ENCODE measurements at regions not wholly inside any gene's neighbourhood (a gene's known extent, or its start where the extent isn't known, plus 50 kb on each side); places are given as distances from the start of the nearest gene placed in this dataset.
"Not testable (repeated sequence)": the region's sequence is repeated elsewhere in the genome, so short reads cannot be mapped to it uniquely, and the experiment has no call there.

- not testable (repeated sequence) for TF ChIP-seq CTCF (conservative IDR thresholded peaks at IDR 0.05); ZFX (IDR thresholded peaks at IDR 0.05)
These were observed 158.8 kb upstream of the ZNG1F start for GRCh38 chr9:41347893-41348292.

Measured in C4-2B (cell line).